ENCODE measurements at regions not wholly inside any gene's neighbourhood (a gene's known extent, or its start where the extent isn't known, plus 50 kb on each side); places are given as distances from the start of the nearest gene placed in this dataset.

GRCh38 chr6:90982581-90982980 lies 395.7 kb upstream of the MAP3K7 start:
- no peak for DNase-seq
- TF ChIP-seq CTCF (IDR thresholded peaks at IDR 0.05), result no peak
- Histone ChIP-seq H3K27me3 (ENCODE audit: insufficient read depth in 3 of 3, low read length in 2 of 3) (no peaks in the 10 kb centered on the region), H3K4me3 (no peak overlapping the region), H3K9me3 (no peaks in the 10 kb centered on the region), H3K4me1 (no peaks in the 10 kb centered on the region), H3K36me3 (ENCODE audit: insufficient read depth in 1 of 2, low read depth in 1 of 2) (no peaks in the 10 kb centered on the region), H3K27ac (no peak overlapping the region)
- no peak for ATAC-seq
- WGBS, 3 donors, result 89 to 91% (median 89%) methylated on average over 7 of the region's 7 CpGs
- intact Hi-C loops (cut with DNase I), result no loop called here

GRCh38 chr6:90982051-90982450 lies 395.2 kb upstream of the MAP3K7 start:
- TF ChIP-seq CTCF (IDR thresholded peaks at IDR 0.05), result no peak
- Histone ChIP-seq H3K4me1 (no peaks in the 10 kb centered on the region), H3K36me3 (ENCODE audit: insufficient read depth in 1 of 2, low read depth in 1 of 2) (no peaks in the 10 kb centered on the region), H3K27ac (no peak overlapping the region), H3K27me3 (ENCODE audit: insufficient read depth in 3 of 3, low read length in 2 of 3) (no peaks in the 10 kb centered on the region), H3K9me3 (no peaks in the 10 kb centered on the region), H3K4me3 (no peak overlapping the region)
- 85 to 93% (median 85%) methylated on average over 3 of the region's 3 CpGs for WGBS, 3 donors
- no peak for ATAC-seq
- no peak for DNase-seq
- intact Hi-C loops (cut with DNase I), result no loop called here

GRCh38 chr6:90978046-90978445 lies 391.2 kb upstream of the MAP3K7 start:
- Histone ChIP-seq H3K4me1 (no peaks in the 10 kb centered on the region), H3K27ac (no peak overlapping the region), H3K4me3 (no peak overlapping the region), H3K27me3 (ENCODE audit: insufficient read depth in 3 of 3, low read length in 2 of 3) (no peaks in the 10 kb centered on the region), H3K9me3 (no peaks in the 10 kb centered on the region), H3K36me3 (ENCODE audit: insufficient read depth in 1 of 2, low read depth in 1 of 2) (no peaks in the 10 kb centered on the region)
- no peak for TF ChIP-seq CTCF (IDR thresholded peaks at IDR 0.05)
- 49 to 53% (median 50%) methylated on average over 4 of the region's 4 CpGs for WGBS, 3 donors
- DNase-seq, result no peak
- ATAC-seq, result no peak
- intact Hi-C loops (cut with DNase I), result no loop called here

- intact Hi-C loops (cut with DNase I), result no loop called here
- H3K27ac ChIP-seq, result no peak overlapping the region
- H3K27me3 ChIP-seq (ENCODE audit: insufficient read depth in 3 of 3, low read length in 2 of 3), result no peaks in the 10 kb centered on the region
- DNase-seq (no peak), ATAC-seq (no peak)
- WGBS, 3 donors, result 41 to 69% (median 51%) methylated on average over 1 of the region's 1 CpG
- H3K9me3 ChIP-seq, result no peaks in the 10 kb centered on the region
- H3K4me3 ChIP-seq, result no peak overlapping the region
- no peaks in the 10 kb centered on the region for H3K4me1 ChIP-seq
- no peaks in the 10 kb centered on the region for H3K36me3 ChIP-seq (ENCODE audit: insufficient read depth in 1 of 2, low read depth in 1 of 2)
- no peak for TF ChIP-seq CTCF (IDR thresholded peaks at IDR 0.05)
Measured at GRCh38 chr6:90977513-90977912, 390.6 kb upstream of the MAP3K7 start.

DNA sequence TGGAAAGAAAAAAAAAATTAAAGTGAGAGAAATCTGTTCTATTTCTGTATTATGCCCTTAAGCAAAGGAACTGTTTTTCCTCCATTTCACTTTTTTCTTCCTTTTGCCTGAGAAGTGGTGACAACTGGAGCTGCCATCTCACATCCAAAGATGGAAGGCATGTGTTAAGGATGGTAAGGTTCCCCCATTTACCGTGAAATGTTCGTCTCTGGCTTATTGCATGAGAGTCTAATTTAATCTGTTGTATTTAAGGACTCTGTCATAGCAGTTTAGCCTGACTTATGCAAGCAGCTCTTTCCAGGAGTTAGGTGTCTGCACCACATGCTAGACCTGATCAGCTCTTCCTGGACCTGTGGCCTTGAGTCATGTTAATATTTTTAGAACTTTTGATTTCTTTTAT lies 389.5 kb upstream of the MAP3K7 start:
- DNase-seq (no peak), ATAC-seq (no peak)
- no peaks in the 10 kb centered on the region for H3K4me1 ChIP-seq
- H3K27ac ChIP-seq, result no peak overlapping the region
- 64 to 87% (median 69%) methylated on average over 2 of the region's 2 CpGs for WGBS, 3 donors
- H3K9me3 ChIP-seq, result no peaks in the 10 kb centered on the region
- TF ChIP-seq CTCF (IDR thresholded peaks at IDR 0.05), result no peak
- H3K36me3 ChIP-seq (ENCODE audit: insufficient read depth in 1 of 2, low read depth in 1 of 2), result no peaks in the 10 kb centered on the region
- intact Hi-C loops (cut with DNase I), result no loop called here
- no peak overlapping the region for H3K4me3 ChIP-seq
- H3K27me3 ChIP-seq (ENCODE audit: insufficient read depth in 3 of 3, low read length in 2 of 3), result no peaks in the 10 kb centered on the region
